Stimulated activated CD8-positive, alpha-beta memory T cell treated with anti-CD3 and anti-CD28 coated beads, Interleukin-2, amount 100 ng/mL, for 1 hour (primary cell): ENCODE measurements at regions not wholly inside any gene's neighbourhood (a gene's known extent, or its start where the extent isn't known, plus 50 kb on each side); places are given as distances from the start of the nearest gene placed in this dataset.

Experiments
- DNase-seq, 2 donors: peaks; one replicate each; pipeline ENCODE4 v3.0.0-alpha.2; 2020; ENCODE audit warnings: low read depth in 2 of 2

GRCh38 chr5:165781738-165782137 is 2276.3 kb downstream of the MAT2B start:
- DNase-seq, result no peak

- no peak for DNase-seq
Observed at GRCh38 chr5:165783024-165783423, 2277.6 kb downstream of the MAT2B start.

GRCh38 chr5:165786073-165786472 is 2280.7 kb downstream of the MAT2B start:
- DNase-seq, result no peak

- DNase-seq, result no peak
Observed at GRCh38 chr5:165795073-165795472, 2289.7 kb downstream of the MAT2B start.

GRCh38 chr5:165805756-165806155 is 2300.3 kb downstream of the MAT2B start:
- DNase-seq, result no peak

- no peak for DNase-seq
Observed at GRCh38 chr5:165808335-165808734, 2302.9 kb downstream of the MAT2B start.

GRCh38 chr5:165809914-165810313 is 2304.5 kb downstream of the MAT2B start:
- DNase-seq, result no peak

- no peak for DNase-seq
Observed at GRCh38 chr5:165829504-165829903, 2324.1 kb downstream of the MAT2B start.

- DNase-seq, result no peak
Observed at GRCh38 chr5:165834891-165835290, 2329.5 kb downstream of the MAT2B start.

- DNase-seq, result no peak
Observed at GRCh38 chr5:165836046-165836445, 2330.6 kb downstream of the MAT2B start.

- no peak for DNase-seq
Observed at GRCh38 chr5:165837286-165837685, 2331.9 kb downstream of the MAT2B start.

GRCh38 chr5:165844571-165844970 is 2339.2 kb downstream of the MAT2B start:
- DNase-seq, result no peak

GRCh38 chr5:165858118-165858517 is 2352.7 kb downstream of the MAT2B start:
- no peak for DNase-seq

- no peak for DNase-seq
Observed at GRCh38 chr5:165859251-165859650, 2353.8 kb downstream of the MAT2B start.

GRCh38 chr5:165863239-165863638 is 2357.8 kb downstream of the MAT2B start:
- DNase-seq, result no peak

- no peak for DNase-seq
Observed at GRCh38 chr5:165871291-165871690, 2365.9 kb downstream of the MAT2B start.

- no peak for DNase-seq
Observed at GRCh38 chr5:165874851-165875250, 2369.4 kb downstream of the MAT2B start.

- DNase-seq, result no peak
Observed at GRCh38 chr5:165876538-165876937, 2371.1 kb downstream of the MAT2B start.

- DNase-seq, result no peak
Observed at GRCh38 chr5:165877475-165877874, 2372.1 kb downstream of the MAT2B start.

GRCh38 chr5:165881259-165881658 is 2375.8 kb downstream of the MAT2B start:
- no peak for DNase-seq

GRCh38 chr5:165882099-165882498 is 2376.7 kb downstream of the MAT2B start:
- no peak for DNase-seq

GRCh38 chr5:165885623-165886350 is 2380.4 kb downstream of the MAT2B start:
- no peak for DNase-seq

GRCh38 chr5:165887147-165887546 is 2381.7 kb downstream of the MAT2B start:
- DNase-seq, result no peak

GRCh38 chr5:165892383-165892782 is 2387.0 kb downstream of the MAT2B start:
- DNase-seq, result no peak
